ENCODE measurements at regions not wholly inside any gene's neighbourhood (a gene's known extent, or its start where the extent isn't known, plus 50 kb on each side); places are given as distances from the start of the nearest gene placed in this dataset.

DNA sequence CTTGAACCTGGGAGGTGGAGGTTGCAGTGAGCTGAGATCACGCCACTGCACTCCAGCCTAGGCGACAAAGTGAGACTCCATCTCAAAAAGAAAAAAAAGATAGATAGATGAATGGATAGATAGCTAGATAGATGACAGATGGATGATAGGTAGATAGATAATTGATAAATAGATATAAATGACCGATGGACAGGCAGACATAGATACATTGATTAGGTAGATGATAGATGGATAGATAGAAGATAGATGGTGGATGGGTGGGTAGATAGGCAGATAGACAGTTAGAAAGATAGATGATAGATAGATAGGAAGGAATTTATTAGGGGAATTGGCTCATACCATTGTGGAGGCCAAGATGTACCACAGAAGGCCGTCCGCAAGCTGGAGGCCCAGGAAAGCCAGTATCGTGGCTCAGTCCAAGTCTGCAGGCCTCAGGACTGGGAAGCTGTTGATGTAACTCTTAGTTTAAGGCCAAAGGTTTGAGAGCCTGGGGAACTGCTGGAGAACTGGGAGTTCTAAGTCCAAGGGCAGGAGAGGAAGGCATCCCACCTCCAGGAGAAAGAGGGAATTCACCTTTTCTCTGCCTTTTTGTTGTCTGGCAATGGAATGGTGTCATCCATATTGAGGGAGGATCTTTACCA, 156.1 kb downstream of the SEC14L1 start:
- TF ChIP-seq, protein P1, sequence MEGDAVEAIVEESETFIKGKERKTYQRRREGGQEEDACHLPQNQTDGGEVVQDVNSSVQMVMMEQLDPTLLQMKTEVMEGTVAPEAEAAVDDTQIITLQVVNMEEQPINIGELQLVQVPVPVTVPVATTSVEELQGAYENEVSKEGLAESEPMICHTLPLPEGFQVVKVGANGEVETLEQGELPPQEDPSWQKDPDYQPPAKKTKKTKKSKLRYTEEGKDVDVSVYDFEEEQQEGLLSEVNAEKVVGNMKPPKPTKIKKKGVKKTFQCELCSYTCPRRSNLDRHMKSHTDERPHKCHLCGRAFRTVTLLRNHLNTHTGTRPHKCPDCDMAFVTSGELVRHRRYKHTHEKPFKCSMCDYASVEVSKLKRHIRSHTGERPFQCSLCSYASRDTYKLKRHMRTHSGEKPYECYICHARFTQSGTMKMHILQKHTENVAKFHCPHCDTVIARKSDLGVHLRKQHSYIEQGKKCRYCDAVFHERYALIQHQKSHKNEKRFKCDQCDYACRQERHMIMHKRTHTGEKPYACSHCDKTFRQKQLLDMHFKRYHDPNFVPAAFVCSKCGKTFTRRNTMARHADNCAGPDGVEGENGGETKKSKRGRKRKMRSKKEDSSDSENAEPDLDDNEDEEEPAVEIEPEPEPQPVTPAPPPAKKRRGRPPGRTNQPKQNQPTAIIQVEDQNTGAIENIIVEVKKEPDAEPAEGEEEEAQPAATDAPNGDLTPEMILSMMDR (IDR thresholded peaks at IDR 0.05), result no peak
- no peak for TF ChIP-seq EP300 (IDR thresholded peaks at IDR 0.05)
- TF ChIP-seq POLR2A (IDR thresholded peaks at IDR 0.05), result no peak
- TF ChIP-seq POLR2AphosphoS5 (IDR thresholded peaks at IDR 0.05), result no peak

All from upper lobe of left lung (tissue), 4 donors.